Activated B cell treated with CpG ODN at 0.5 μM for 24 hours (primary cell): ENCODE measurements at regions not wholly inside any gene's neighbourhood (a gene's known extent, or its start where the extent isn't known, plus 50 kb on each side); places are given as distances from the start of the nearest gene placed in this dataset.

Source experiments
- ATAC-seq: fragments of 200-7000 bp; cut with Tn5 transposase; one replicate; pipeline ENCODE4 v1.10.0; 2021; ENCODE audit warnings: low read depth, mild to moderate bottlenecking, moderate library complexity
- CTCF ChIA-PET: fragments of 350-600 bp; sonication (Branson Sonifier 250); formaldehyde crosslinking; loops from one replicate; lab custom pipeline; 2021; ENCODE audit warnings: antibody characterized with exemption; lab: Charles Lee
- POLR2A ChIA-PET: fragments of 350-600 bp; sonication (Branson Sonifier 250); formaldehyde crosslinking; loops from one replicate; lab custom pipeline; 2021; ENCODE audit warnings: antibody characterized with exemption; lab: Charles Lee
- DNase-seq: peaks from one replicate; pipeline ENCODE4 v3.0.0; 2022
- H3K27ac Mint-ChIP-seq: one replicate; pipeline ENCODE4 v1.8.0; 2020; ENCODE audit warnings: mixed read lengths
- H3K27me3 Mint-ChIP-seq: one replicate; pipeline ENCODE4 v1.8.0; 2021; ENCODE audit warnings: mixed read lengths
- H3K36me3 Mint-ChIP-seq: one replicate; pipeline ENCODE4 v1.8.0; 2021; ENCODE audit warnings: low read depth, mixed read lengths
- H3K4me1 Mint-ChIP-seq: one replicate; pipeline ENCODE4 v1.8.0; 2021; ENCODE audit warnings: mixed read lengths
- H3K4me3 Mint-ChIP-seq: one replicate; pipeline ENCODE4 v1.8.0; 2020; ENCODE audit warnings: mild to moderate bottlenecking, mixed read lengths
- H3K9me3 Mint-ChIP-seq: one replicate; pipeline ENCODE4 v1.8.0; 2020; ENCODE audit warnings: mixed read lengths
- CTCF ChIP-seq: fragments of 200-600 bp; IDR thresholded peaks from one replicate; pipeline ENCODE4 v1.8.0; 2022; ENCODE audit warnings: antibody characterized with exemption, mild to moderate bottlenecking
- intact Hi-C: fragments of 100-400 bp; cut with micrococcal nuclease; formaldehyde crosslinking; loops from one replicate; pipeline ENCODE4 v1.15.1; 2024

GRCh38 chr13:103243495-103243894, 177.3 kb upstream of the SLC10A2 start:
- no peak overlapping the region for H3K27ac Mint-ChIP-seq
- POLR2A ChIA-PET: no interaction called here
- DNase-seq (no peak), ATAC-seq (no peak)
- H3K4me3 Mint-ChIP-seq: no peak overlapping the region
- H3K4me1 Mint-ChIP-seq: no peaks in the 10 kb centered on the region
- H3K36me3 Mint-ChIP-seq: no peaks in the 10 kb centered on the region
- no peaks in the 10 kb centered on the region for H3K27me3 Mint-ChIP-seq
- no peaks in the 10 kb centered on the region for H3K9me3 Mint-ChIP-seq
- CTCF ChIA-PET: no interaction called here
- intact Hi-C loops: no loop called here
- no peak for TF ChIP-seq CTCF

- Mint-ChIP-seq H3K4me3 (no peak overlapping the region), H3K9me3 (no peaks in the 10 kb centered on the region), H3K27me3 (no peaks in the 10 kb centered on the region), H3K4me1 (no peaks in the 10 kb centered on the region), H3K27ac (no peak overlapping the region), H3K36me3 (no peaks in the 10 kb centered on the region)
- TF ChIP-seq CTCF: no peak
- DNase-seq: no peak
- CTCF ChIA-PET: no interaction called here
- POLR2A ChIA-PET: no interaction called here
- no peak for ATAC-seq
- intact Hi-C loops: no loop called here
These were observed 172.2 kb upstream of the SLC10A2 start for GRCh38 chr13:103238441-103238840.

GRCh38 chr13:103236213-103236612, 170.0 kb upstream of the SLC10A2 start:
- no peak overlapping the region for H3K4me3 Mint-ChIP-seq
- TF ChIP-seq CTCF: no peak
- DNase-seq (no peak), ATAC-seq (no peak)
- peaks cover 13% of the 10 kb centered on the region for H3K9me3 Mint-ChIP-seq
- no peak overlapping the region for H3K27ac Mint-ChIP-seq
- POLR2A ChIA-PET: no interaction called here
- intact Hi-C loops: no loop called here
- H3K27me3 Mint-ChIP-seq: no peaks in the 10 kb centered on the region
- H3K36me3 Mint-ChIP-seq: no peaks in the 10 kb centered on the region
- CTCF ChIA-PET: no interaction called here
- no peaks in the 10 kb centered on the region for H3K4me1 Mint-ChIP-seq

- CTCF ChIA-PET: no interaction called here
- no peak for ATAC-seq
These were observed 163.5 kb upstream of the SLC10A2 start for GRCh38 chr13:103229674-103230073.

GRCh38 chr13:103224804-103225203, 158.6 kb upstream of the SLC10A2 start:
- Mint-ChIP-seq H3K27ac (no peak overlapping the region), H3K4me1 (no peaks in the 10 kb centered on the region), H3K9me3 (peaks cover 4% of the 10 kb centered on the region), H3K27me3 (no peaks in the 10 kb centered on the region), H3K36me3 (no peaks in the 10 kb centered on the region), H3K4me3 (no peak overlapping the region)
- intact Hi-C loops: no loop called here
- ATAC-seq (no peak), DNase-seq (no peak)
- POLR2A ChIA-PET: no interaction called here
- CTCF ChIA-PET: no interaction called here
- no peak for TF ChIP-seq CTCF

More at GRCh38 chr13:103229674-103230073, 163.5 kb upstream of the SLC10A2 start:
- POLR2A ChIA-PET: no interaction called here
- no peak for TF ChIP-seq CTCF
- no peaks in the 10 kb centered on the region for H3K36me3 Mint-ChIP-seq
- no peaks in the 10 kb centered on the region for H3K4me1 Mint-ChIP-seq
- H3K9me3 Mint-ChIP-seq: peaks cover 22% of the 10 kb centered on the region
- no peak overlapping the region for H3K4me3 Mint-ChIP-seq
- intact Hi-C loops: no loop called here
- no peak overlapping the region for H3K27ac Mint-ChIP-seq
- no peaks in the 10 kb centered on the region for H3K27me3 Mint-ChIP-seq
- DNase-seq: no peak
